GM20000 (cell line): ENCODE measurements at regions not wholly inside any gene's neighbourhood (a gene's known extent, or its start where the extent isn't known, plus 50 kb on each side); places are given as distances from the start of the nearest gene placed in this dataset.
"Not testable (repeated sequence)": the region's sequence is repeated elsewhere in the genome, so short reads cannot be mapped to it uniquely, and the experiment has no call there.

Experiments
- DNase-seq: peaks from one replicate; pipeline ENCODE4 v3.0.0; 2012; ENCODE audit warnings: low spot score
- CTCF ChIP-seq: IDR thresholded peaks from 2 replicates; pipeline ENCODE4 v1.5.1; 2012; ENCODE audit warnings: mild to moderate bottlenecking, control low read depth; ENCODE audit errors: extremely low read depth, missing control alignments

GRCh38 chr2:210860276-210860675 lies 303.9 kb downstream of the CPS1 start:
- DNase-seq, result no peak
- no peak for TF ChIP-seq CTCF

GRCh38 chr2:210861038-210861665 lies 304.8 kb downstream of the CPS1 start:
- DNase-seq, result no peak
- TF ChIP-seq CTCF, result no peak

- DNase-seq, result no peak
Measured at GRCh38 chr2:210862283-210863065, 306.1 kb downstream of the CPS1 start.

GRCh38 chr2:210863283-210863682 lies 306.9 kb downstream of the CPS1 start:
- DNase-seq, result no peak
- no peak for TF ChIP-seq CTCF

More at GRCh38 chr2:210862283-210863065, 306.1 kb downstream of the CPS1 start:
- TF ChIP-seq CTCF, result no peak

- DNase-seq, result not testable (repeated sequence)
Measured at GRCh38 chr2:210871566-210871965, 315.2 kb downstream of the CPS1 start.

GRCh38 chr2:210873631-210874030 lies 317.2 kb downstream of the CPS1 start:
- no peak for TF ChIP-seq CTCF
- DNase-seq, result no peak

GRCh38 chr2:210884227-210884626 lies 327.8 kb downstream of the CPS1 start:
- TF ChIP-seq CTCF, result no peak
- no peak for DNase-seq
